ENCODE measurements at regions not wholly inside any gene's neighbourhood (a gene's known extent, or its start where the extent isn't known, plus 50 kb on each side); places are given as distances from the start of the nearest gene placed in this dataset.

GRCh38 chr11:19329970-19330369, 89.2 kb upstream of the E2F8 start:
- H3K4me3 ChIP-seq (ENCODE audit: severe bottlenecking), result no peak overlapping the region
- ATAC-seq (ENCODE audit: low read depth) (no peak), DNase-seq (ENCODE audit: low spot score) (no peak)
- no peaks in the 10 kb centered on the region for H3K27me3 ChIP-seq (ENCODE audit: insufficient read depth, poor library complexity, severe bottlenecking)
- no peak overlapping the region for H3K27ac ChIP-seq (ENCODE audit: poor library complexity, severe bottlenecking)
- no peaks in the 10 kb centered on the region for H3K4me1 ChIP-seq (ENCODE audit: insufficient read depth, poor library complexity, severe bottlenecking)
- no peaks in the 10 kb centered on the region for H3K36me3 ChIP-seq (ENCODE audit: low read depth)
- H3K9me3 ChIP-seq (ENCODE audit: severe bottlenecking), result no peaks in the 10 kb centered on the region
- TF ChIP-seq, protein P1, sequence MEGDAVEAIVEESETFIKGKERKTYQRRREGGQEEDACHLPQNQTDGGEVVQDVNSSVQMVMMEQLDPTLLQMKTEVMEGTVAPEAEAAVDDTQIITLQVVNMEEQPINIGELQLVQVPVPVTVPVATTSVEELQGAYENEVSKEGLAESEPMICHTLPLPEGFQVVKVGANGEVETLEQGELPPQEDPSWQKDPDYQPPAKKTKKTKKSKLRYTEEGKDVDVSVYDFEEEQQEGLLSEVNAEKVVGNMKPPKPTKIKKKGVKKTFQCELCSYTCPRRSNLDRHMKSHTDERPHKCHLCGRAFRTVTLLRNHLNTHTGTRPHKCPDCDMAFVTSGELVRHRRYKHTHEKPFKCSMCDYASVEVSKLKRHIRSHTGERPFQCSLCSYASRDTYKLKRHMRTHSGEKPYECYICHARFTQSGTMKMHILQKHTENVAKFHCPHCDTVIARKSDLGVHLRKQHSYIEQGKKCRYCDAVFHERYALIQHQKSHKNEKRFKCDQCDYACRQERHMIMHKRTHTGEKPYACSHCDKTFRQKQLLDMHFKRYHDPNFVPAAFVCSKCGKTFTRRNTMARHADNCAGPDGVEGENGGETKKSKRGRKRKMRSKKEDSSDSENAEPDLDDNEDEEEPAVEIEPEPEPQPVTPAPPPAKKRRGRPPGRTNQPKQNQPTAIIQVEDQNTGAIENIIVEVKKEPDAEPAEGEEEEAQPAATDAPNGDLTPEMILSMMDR (IDR thresholded peaks at IDR 0.05; ENCODE audit: poor library complexity, severe bottlenecking), result no peak

DNA sequence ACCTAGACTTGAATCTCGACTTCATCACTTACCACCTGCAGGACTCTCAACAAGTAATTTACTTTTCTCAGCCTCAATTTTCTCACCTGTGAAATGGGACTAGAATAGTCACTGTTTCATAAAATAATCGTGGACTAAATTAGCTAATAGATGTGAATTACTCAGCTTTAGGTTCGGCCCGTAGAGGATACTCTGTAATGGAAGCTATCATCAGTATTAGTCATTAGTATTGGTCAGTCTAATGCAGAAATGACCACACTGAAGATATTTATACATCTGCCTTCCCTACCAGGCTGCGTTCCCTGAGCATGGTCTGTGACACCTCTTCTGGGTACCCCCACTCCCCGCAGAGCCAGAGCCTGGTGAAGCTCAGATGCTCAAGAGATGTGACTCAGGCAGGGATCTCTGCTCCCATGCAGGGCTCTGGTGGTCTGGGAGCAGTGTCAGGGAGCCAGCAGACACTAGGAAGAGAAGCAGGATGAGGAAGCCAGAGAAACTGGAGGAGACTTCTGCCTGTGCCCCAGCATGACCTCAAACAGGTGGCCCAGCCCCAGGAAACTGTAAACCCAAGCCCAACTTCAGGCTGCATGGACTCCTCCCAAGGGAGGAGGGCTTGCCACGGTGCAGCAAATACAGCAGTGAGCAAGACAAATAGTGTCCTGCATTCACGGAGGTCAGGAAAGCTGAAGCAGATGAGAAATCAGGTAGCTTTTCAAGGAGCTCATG, 88.0 kb upstream of the E2F8 start:
- no peak overlapping the region for H3K27ac ChIP-seq (ENCODE audit: poor library complexity, severe bottlenecking)
- H3K9me3 ChIP-seq (ENCODE audit: severe bottlenecking), result no peaks in the 10 kb centered on the region
- TF ChIP-seq, protein P1 (IDR thresholded peaks at IDR 0.05; ENCODE audit: poor library complexity, severe bottlenecking), result no peak
- no peaks in the 10 kb centered on the region for H3K27me3 ChIP-seq (ENCODE audit: insufficient read depth, poor library complexity, severe bottlenecking)
- H3K4me3 ChIP-seq (ENCODE audit: severe bottlenecking), result no peak overlapping the region
- DNase-seq (ENCODE audit: low spot score) (no peak), ATAC-seq (ENCODE audit: low read depth) (no peak)
- no peaks in the 10 kb centered on the region for H3K4me1 ChIP-seq (ENCODE audit: insufficient read depth, poor library complexity, severe bottlenecking)
- no peaks in the 10 kb centered on the region for H3K36me3 ChIP-seq (ENCODE audit: low read depth)

DNA sequence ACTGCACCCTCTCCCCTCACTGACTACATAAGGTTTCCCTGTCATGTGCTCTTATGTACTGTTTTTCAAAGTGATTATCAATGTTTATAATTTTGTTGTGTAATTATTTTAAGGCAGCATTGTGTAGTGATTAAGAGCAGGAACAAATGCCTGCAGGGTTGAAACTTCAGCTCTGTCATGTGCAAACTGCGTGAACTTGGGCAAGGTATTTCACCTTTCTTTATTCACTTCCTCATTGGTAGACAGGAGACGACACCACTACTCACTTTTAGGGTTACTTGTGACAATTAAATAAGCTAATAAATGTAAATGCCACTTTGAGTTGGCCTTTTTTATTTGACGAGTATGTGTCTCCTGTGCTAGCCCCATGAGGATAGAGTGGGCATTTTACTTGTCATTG, 86.5 kb upstream of the E2F8 start:
- ATAC-seq (ENCODE audit: low read depth), result no peak
- Histone ChIP-seq H3K4me1 (ENCODE audit: insufficient read depth, poor library complexity, severe bottlenecking) (no peaks in the 10 kb centered on the region), H3K36me3 (ENCODE audit: low read depth) (no peaks in the 10 kb centered on the region), H3K27me3 (ENCODE audit: insufficient read depth, poor library complexity, severe bottlenecking) (no peaks in the 10 kb centered on the region), H3K4me3 (ENCODE audit: severe bottlenecking) (no peak overlapping the region), H3K9me3 (ENCODE audit: severe bottlenecking) (no peaks in the 10 kb centered on the region), H3K27ac (ENCODE audit: poor library complexity, severe bottlenecking) (no peak overlapping the region)
- TF ChIP-seq, protein P1 (IDR thresholded peaks at IDR 0.05; ENCODE audit: poor library complexity, severe bottlenecking), result no peak
- DNase-seq (ENCODE audit: low spot score), result no peak

DNA sequence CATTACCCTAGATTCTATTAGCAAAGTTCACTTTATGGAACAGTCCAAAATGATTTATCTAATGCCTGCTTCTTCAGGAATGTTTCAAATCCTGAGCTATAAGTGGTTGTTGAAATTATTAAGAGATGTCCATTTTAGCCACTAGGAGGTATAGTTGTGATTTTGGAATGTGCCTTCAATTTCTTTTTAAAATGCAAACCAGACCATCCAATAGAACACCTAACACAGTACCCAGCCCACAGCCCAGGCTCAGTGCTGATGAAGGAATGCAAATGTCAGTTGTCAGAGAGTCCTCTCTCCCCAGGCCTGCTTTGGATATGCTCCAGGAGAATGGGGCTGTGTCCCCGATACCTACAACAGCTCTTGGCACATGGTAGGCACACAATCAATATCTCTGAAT, 85.8 kb upstream of the E2F8 start:
- no peaks in the 10 kb centered on the region for H3K4me1 ChIP-seq (ENCODE audit: insufficient read depth, poor library complexity, severe bottlenecking)
- H3K9me3 ChIP-seq (ENCODE audit: severe bottlenecking), result no peaks in the 10 kb centered on the region
- no peak for DNase-seq (ENCODE audit: low spot score)
- no peak overlapping the region for H3K27ac ChIP-seq (ENCODE audit: poor library complexity, severe bottlenecking)
- TF ChIP-seq, protein P1 (IDR thresholded peaks at IDR 0.05; ENCODE audit: poor library complexity, severe bottlenecking), result peak; percentile 56
- no peaks in the 10 kb centered on the region for H3K27me3 ChIP-seq (ENCODE audit: insufficient read depth, poor library complexity, severe bottlenecking)
- H3K4me3 ChIP-seq (ENCODE audit: severe bottlenecking), result no peak overlapping the region
- no peaks in the 10 kb centered on the region for H3K36me3 ChIP-seq (ENCODE audit: low read depth)
- peak; percentile 40; the same call in 2 of the 3 replicates for ATAC-seq (ENCODE audit: low read depth)

DNA sequence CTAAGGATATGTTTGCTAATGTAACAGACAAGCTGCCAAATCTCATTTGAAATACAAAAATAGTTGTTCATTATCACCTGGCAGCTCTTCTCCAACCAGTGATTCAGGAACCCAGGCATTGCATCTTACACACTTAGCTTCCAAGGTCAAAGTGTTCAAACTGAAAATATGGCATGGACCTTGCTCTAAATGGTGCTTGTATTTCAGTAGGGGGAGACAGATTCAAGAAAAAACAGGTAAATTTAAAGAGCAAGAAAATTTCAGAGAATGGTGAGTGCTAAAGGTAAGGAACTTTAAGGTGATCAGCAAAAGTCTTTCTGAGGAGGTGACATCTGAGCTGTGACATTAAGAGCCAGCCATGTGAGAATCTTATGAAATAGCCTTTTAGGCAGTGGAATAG, 82.8 kb upstream of the E2F8 start:
- no peaks in the 10 kb centered on the region for H3K9me3 ChIP-seq (ENCODE audit: severe bottlenecking)
- no peaks in the 10 kb centered on the region for H3K27me3 ChIP-seq (ENCODE audit: insufficient read depth, poor library complexity, severe bottlenecking)
- no peak overlapping the region for H3K4me3 ChIP-seq (ENCODE audit: severe bottlenecking)
- no peaks in the 10 kb centered on the region for H3K4me1 ChIP-seq (ENCODE audit: insufficient read depth, poor library complexity, severe bottlenecking)
- ATAC-seq (ENCODE audit: low read depth) (no peak), DNase-seq (ENCODE audit: low spot score) (no peak)
- TF ChIP-seq, protein P1 (IDR thresholded peaks at IDR 0.05; ENCODE audit: poor library complexity, severe bottlenecking), result peak; percentile 64
- H3K36me3 ChIP-seq (ENCODE audit: low read depth), result no peaks in the 10 kb centered on the region
- H3K27ac ChIP-seq (ENCODE audit: poor library complexity, severe bottlenecking), result no peak overlapping the region

Measured in RWPE2 (cell line).